ENCODE measurements at regions not wholly inside any gene's neighbourhood (a gene's known extent, or its start where the extent isn't known, plus 50 kb on each side); places are given as distances from the start of the nearest gene placed in this dataset.

- TF ChIP-seq EZH2phosphoT487 (IDR thresholded peaks at IDR 0.05; ENCODE audit: borderline replicate concordance, low read length) (no peak), EZH2 (IDR thresholded peaks at IDR 0.05; ENCODE audit: low read length, unreplicated experiment) (no peak), CTCF (conservative IDR thresholded peaks at IDR 0.05; ENCODE audit: low read depth, low read length) (no peak)
Observed at GRCh38 chr4:104330125-104330905, 164.4 kb downstream of the CXXC4 start.

Data from PC-3 (cell line).